BLaER1 treated with 17β-estradiol and CSF1 and Interleukin-3, amounts not matched to agents 10 nM and 100 nM (cell line): ENCODE measurements at regions not wholly inside any gene's neighbourhood (a gene's known extent, or its start where the extent isn't known, plus 50 kb on each side); places are given as distances from the start of the nearest gene placed in this dataset.
"Not testable (repeated sequence)": the region's sequence is repeated elsewhere in the genome, so short reads cannot be mapped to it uniquely, and the experiment has no call there.

Experiments
- H3K27ac ChIP-seq, 11 experiments: shearing (Covaris generic); formaldehyde crosslinking; 2 replicates each; pipeline ENCODE4 v1.8.1; 2022
- H3K27me3 ChIP-seq, 11 experiments: shearing (Covaris generic); formaldehyde crosslinking; 2 replicates each; pipeline ENCODE4 v1.8.1; 2022
- H3K36me3 ChIP-seq, 11 experiments: shearing (Covaris generic); formaldehyde crosslinking; 2 replicates each; pipeline ENCODE4 v1.8.1; 2022
- H3K4me1 ChIP-seq, 10 experiments: shearing (Covaris generic); formaldehyde crosslinking; 2 replicates each; pipeline ENCODE4 v1.8.1; 2022
- H3K4me2 ChIP-seq, 11 experiments: shearing (Covaris generic); formaldehyde crosslinking; 2 replicates each; pipeline ENCODE4 v1.8.1; 2022
- H3K4me3 ChIP-seq, 10 experiments: shearing (Covaris generic); formaldehyde crosslinking; 2 replicates each; pipeline ENCODE4 v1.8.1; 2022
- H3K9ac ChIP-seq, 11 experiments: shearing (Covaris generic); formaldehyde crosslinking; 2 replicates each; pipeline ENCODE4 v1.8.1; 2022
- H3K9me3 ChIP-seq, 11 experiments: shearing (Covaris generic); formaldehyde crosslinking; replicated peaks in 1 of 11; 2 replicates each; pipeline ENCODE4 v1.8.1; 2022
- H4K20me1 ChIP-seq, 11 experiments: shearing (Covaris generic); formaldehyde crosslinking; 2 replicates each; pipeline ENCODE4 v1.8.1; 2022
- Cebpa-rat ChIP-seq, 11 experiments: shearing (Covaris generic); IDR thresholded peaks; 2 replicates each; pipeline ENCODE4 v1.8.1; 2022

- peak in 1 of 11 experiments; percentile 10; a peak in 1 of 22 replicates for TF ChIP-seq Cebpa-rat (IDR thresholded peaks at IDR 0.05)
- H3K36me3 ChIP-seq: no peaks in the 10 kb centered on the region
- no peaks in the 10 kb centered on the region for H3K9me3 ChIP-seq
- no peak overlapping the region for H3K4me3 ChIP-seq
- H3K4me2 ChIP-seq: peak overlapping the region in 2 of 11 experiments; percentile 37 to 55; a peak in 3 of 22 replicates
- 0 out of 22 replicates have a peak overlapping the region, but pooled peaks of 1 of the 11 experiments have one; percentile 7 for H3K27ac ChIP-seq
- H4K20me1 ChIP-seq: no peaks in the 10 kb centered on the region
- no peak overlapping the region for H3K9ac ChIP-seq
- peaks cover 0 to 20% (median 0%) of the 10 kb centered on the region in 10 experiments; a peak in 8 of 20 replicates for H3K4me1 ChIP-seq
- H3K27me3 ChIP-seq: no peaks in the 10 kb centered on the region
Measured at GRCh38 chr16:52364500-52364899, 182.4 kb downstream of the TOX3 start.

- no peak for TF ChIP-seq Cebpa-rat (IDR thresholded peaks at IDR 0.05)
- peaks cover 0 to 20% (median 0%) of the 10 kb centered on the region in 10 experiments; a peak in 8 of 20 replicates for H3K4me1 ChIP-seq
Measured at GRCh38 chr16:52363082-52363481, 183.9 kb downstream of the TOX3 start.

GRCh38 chr16:52357711-52358110 is 189.2 kb downstream of the TOX3 start:
- no peak for TF ChIP-seq Cebpa-rat (IDR thresholded peaks at IDR 0.05)
- Histone ChIP-seq H3K27me3 (no peaks in the 10 kb centered on the region), H3K36me3 (no peaks in the 10 kb centered on the region), H3K9me3 (peaks cover 0 to 6% (median 0%) of the 10 kb centered on the region in 11 experiments; a peak in 1 of 22 replicates), H3K4me2 (no peak overlapping the region), H3K4me1 (peaks cover 0 to under 1% (median 0%) of the 10 kb centered on the region in 10 experiments; a peak in 1 of 20 replicates), H3K9ac (no peak overlapping the region), H3K27ac (no peak overlapping the region), H3K4me3 (no peak overlapping the region), H4K20me1 (no peaks in the 10 kb centered on the region)

More at GRCh38 chr16:52363082-52363481, 183.9 kb downstream of the TOX3 start:
- no peaks in the 10 kb centered on the region for H3K27me3 ChIP-seq
- no peaks in the 10 kb centered on the region for H3K36me3 ChIP-seq
- H3K9ac ChIP-seq: no peak overlapping the region
- H4K20me1 ChIP-seq: no peaks in the 10 kb centered on the region
- H3K4me3 ChIP-seq: no peak overlapping the region
- no peaks in the 10 kb centered on the region for H3K9me3 ChIP-seq
- H3K27ac ChIP-seq: no peak overlapping the region
- H3K4me2 ChIP-seq: peak overlapping the region in 6 of 11 experiments; percentile 8 to 44 (median 19); a peak in 6 of 22 replicates

GRCh38 chr16:52353249-52353648 is 193.7 kb downstream of the TOX3 start:
- no peak overlapping the region for H3K4me2 ChIP-seq
- H3K27ac ChIP-seq: no peak overlapping the region
- H3K36me3 ChIP-seq: no peaks in the 10 kb centered on the region
- H4K20me1 ChIP-seq: no peaks in the 10 kb centered on the region
- H3K4me3 ChIP-seq: no peak overlapping the region
- H3K27me3 ChIP-seq: no peaks in the 10 kb centered on the region
- TF ChIP-seq Cebpa-rat (IDR thresholded peaks at IDR 0.05): no peak
- H3K4me1 ChIP-seq: no peaks in the 10 kb centered on the region
- peaks cover 0 to 6% (median 0%) of the 10 kb centered on the region in 11 experiments; a peak in 1 of 22 replicates for H3K9me3 ChIP-seq
- H3K9ac ChIP-seq: no peak overlapping the region

- Histone ChIP-seq H4K20me1 (no peaks in the 10 kb centered on the region), H3K27me3 (no peaks in the 10 kb centered on the region), H3K9me3 (no peaks in the 10 kb centered on the region), H3K9ac (no peak overlapping the region), H3K4me3 (no peak overlapping the region), H3K36me3 (no peaks in the 10 kb centered on the region), H3K4me1 (no peaks in the 10 kb centered on the region), H3K4me2 (no peak overlapping the region), H3K27ac (no peak overlapping the region)
- no peak for TF ChIP-seq Cebpa-rat (IDR thresholded peaks at IDR 0.05)
Measured at GRCh38 chr16:52351451-52351850, 195.5 kb downstream of the TOX3 start.

GRCh38 chr16:52350031-52350642 is 196.8 kb downstream of the TOX3 start:
- Histone ChIP-seq H3K27me3 (no peaks in the 10 kb centered on the region), H3K4me1 (no peaks in the 10 kb centered on the region), H3K27ac (no peak overlapping the region), H4K20me1 (no peaks in the 10 kb centered on the region), H3K4me2 (no peak overlapping the region), H3K4me3 (no peak overlapping the region), H3K9me3 (no peaks in the 10 kb centered on the region), H3K36me3 (no peaks in the 10 kb centered on the region), H3K9ac (no peak overlapping the region)
- no peak for TF ChIP-seq Cebpa-rat (IDR thresholded peaks at IDR 0.05)

- Histone ChIP-seq H3K4me3 (no peak overlapping the region), H3K27me3 (no peaks in the 10 kb centered on the region), H3K27ac (no peak overlapping the region), H4K20me1 (no peaks in the 10 kb centered on the region), H3K36me3 (no peaks in the 10 kb centered on the region), H3K4me2 (no peak overlapping the region), H3K9me3 (no peaks in the 10 kb centered on the region), H3K4me1 (no peaks in the 10 kb centered on the region), H3K9ac (no peak overlapping the region)
- no peak for TF ChIP-seq Cebpa-rat (IDR thresholded peaks at IDR 0.05)
Measured at GRCh38 chr16:52346709-52347108, 200.2 kb downstream of the TOX3 start.

- H3K4me1 ChIP-seq, H3K4me3 ChIP-seq, H3K36me3 ChIP-seq, H3K27me3 ChIP-seq, H3K27ac ChIP-seq, H3K9ac ChIP-seq, H4K20me1 ChIP-seq, H3K4me2 ChIP-seq: not testable (repeated sequence)
- H3K9me3 ChIP-seq: peaks cover 0 to 31% (median 9%) of the 10 kb centered on the region in 11 experiments; a peak in 14 of 22 replicates
Measured at GRCh38 chr16:52333673-52334072, 213.3 kb downstream of the TOX3 start.

GRCh38 chr16:52320930-52321439 is 226.0 kb downstream of the TOX3 start:
- Histone ChIP-seq H3K9ac (no peak overlapping the region), H3K9me3 (no peaks in the 10 kb centered on the region), H3K4me2 (no peak overlapping the region), H3K4me3 (no peak overlapping the region), H3K4me1 (no peaks in the 10 kb centered on the region), H3K27ac (no peak overlapping the region), H4K20me1 (no peaks in the 10 kb centered on the region), H3K27me3 (no peaks in the 10 kb centered on the region), H3K36me3 (no peaks in the 10 kb centered on the region)
- TF ChIP-seq Cebpa-rat (IDR thresholded peaks at IDR 0.05): no peak
